Right lobe of liver (tissue), 4 donors: ENCODE measurements at regions not wholly inside any gene's neighbourhood (a gene's known extent, or its start where the extent isn't known, plus 50 kb on each side); places are given as distances from the start of the nearest gene placed in this dataset.

Experiments used
- POLR2A ChIP-seq: fragments of 450-650 bp; IDR thresholded peaks from one replicate; pipeline ENCODE4 v1.6.1; 2017; ENCODE audit warnings: antibody characterized with exemption, mild to moderate bottlenecking
- TF ChIP-seq, protein P1 (sequence below), 4 donors: fragments of 200-600 bp in 3 of 4; fragments of 450-650 bp in 1 of 4; IDR thresholded peaks; one replicate each; pipeline versions ENCODE4 v1.5.1 to v1.8.0; 2016 to 2022; ENCODE audit warnings: antibody characterized with exemption in 4 of 4, mild to moderate bottlenecking in 2 of 4
- donor health status: DM: no; HTN: no; CAD: no.
- donor health status: DM: no; HTN: no; CAD: no.
- donor health status: DM: no; HTN: yes; CAD: no.

GRCh38 chr3:86254480-86254879, 736.5 kb downstream of the VGLL3 start:
- TF ChIP-seq, protein P1, sequence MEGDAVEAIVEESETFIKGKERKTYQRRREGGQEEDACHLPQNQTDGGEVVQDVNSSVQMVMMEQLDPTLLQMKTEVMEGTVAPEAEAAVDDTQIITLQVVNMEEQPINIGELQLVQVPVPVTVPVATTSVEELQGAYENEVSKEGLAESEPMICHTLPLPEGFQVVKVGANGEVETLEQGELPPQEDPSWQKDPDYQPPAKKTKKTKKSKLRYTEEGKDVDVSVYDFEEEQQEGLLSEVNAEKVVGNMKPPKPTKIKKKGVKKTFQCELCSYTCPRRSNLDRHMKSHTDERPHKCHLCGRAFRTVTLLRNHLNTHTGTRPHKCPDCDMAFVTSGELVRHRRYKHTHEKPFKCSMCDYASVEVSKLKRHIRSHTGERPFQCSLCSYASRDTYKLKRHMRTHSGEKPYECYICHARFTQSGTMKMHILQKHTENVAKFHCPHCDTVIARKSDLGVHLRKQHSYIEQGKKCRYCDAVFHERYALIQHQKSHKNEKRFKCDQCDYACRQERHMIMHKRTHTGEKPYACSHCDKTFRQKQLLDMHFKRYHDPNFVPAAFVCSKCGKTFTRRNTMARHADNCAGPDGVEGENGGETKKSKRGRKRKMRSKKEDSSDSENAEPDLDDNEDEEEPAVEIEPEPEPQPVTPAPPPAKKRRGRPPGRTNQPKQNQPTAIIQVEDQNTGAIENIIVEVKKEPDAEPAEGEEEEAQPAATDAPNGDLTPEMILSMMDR (IDR thresholded peaks at IDR 0.05), result no peak
- TF ChIP-seq POLR2A, result no peak
